Kidney (tissue), 13 donors: ENCODE measurements at regions not wholly inside any gene's neighbourhood (a gene's known extent, or its start where the extent isn't known, plus 50 kb on each side); places are given as distances from the start of the nearest gene placed in this dataset.

Experiments
- DNase-seq, 5 donors: peaks; one replicate each; pipeline ENCODE4 v3.0.0-alpha.2; 2013 to 2020
- FAIRE-seq: peaks from 2 replicates; lab custom pipeline; 2012; peaks lifted over from hg19 to GRCh38; lab: Jason Lieb, UNC
- H3K27ac ChIP-seq, 2 donors: one replicate each; pipeline ENCODE4 v1.7.0; 2013; ENCODE audit warnings: low read depth in 2 of 2, low read length in 2 of 2, inconsistent platforms in 1 of 2
- H3K27me3 ChIP-seq: one replicate; pipeline ENCODE4 v1.7.1; 2013; ENCODE audit warnings: low read length, inconsistent platforms; ENCODE audit not compliant: control insufficient read depth, insufficient read depth
- H3K36me3 ChIP-seq, 3 donors: one replicate each; pipeline versions ENCODE4 v1.7.0 to v1.7.1; 2013; ENCODE audit warnings: low read length in 3 of 3, control low read depth in 1 of 3, inconsistent platforms in 1 of 3; ENCODE audit not compliant: insufficient read depth in 3 of 3, control insufficient read depth in 2 of 3
- H3K4me1 ChIP-seq, 3 donors: one replicate each; pipeline versions ENCODE4 v1.7.0 to v1.7.1; 2013; ENCODE audit warnings: low read length in 3 of 3, inconsistent platforms in 1 of 3, low read depth in 1 of 3; ENCODE audit not compliant: control insufficient read depth in 2 of 3, insufficient read depth in 2 of 3
- H3K4me3 ChIP-seq, 3 donors: one replicate each; pipeline versions ENCODE4 v1.7.0 to v1.8.1; 2013; ENCODE audit warnings: low read length in 3 of 3, control low read depth in 1 of 3, inconsistent platforms in 1 of 3
- H3K9ac ChIP-seq, 3 donors: one replicate each; pipeline versions ENCODE4 v1.7.0 to v1.7.1; 2013; ENCODE audit warnings: low read length in 3 of 3, control low read depth in 1 of 3, inconsistent platforms in 1 of 3
- H3K9me3 ChIP-seq, 3 donors: one replicate each; pipeline versions ENCODE4 v1.7.0 to v1.7.1; 2013; ENCODE audit warnings: low read length in 3 of 3, control low read depth in 1 of 3, inconsistent platforms in 1 of 3; ENCODE audit not compliant: control insufficient read depth in 2 of 3, insufficient read depth in 1 of 3
- intact Hi-C: fragments of 100-400 bp; cut with DNase I; formaldehyde crosslinking; loops from one replicate; pipeline ENCODE4 v1.11.1; 2022
- TF ChIP-seq, protein P1 (sequence below): IDR thresholded peaks from 3 replicates; pipeline ENCODE4 v1.5.1; 2012; ENCODE audit warnings: mild to moderate bottlenecking, moderate library complexity, borderline replicate concordance; ENCODE audit not compliant: insufficient read depth; ENCODE audit errors: extremely low read depth
- donor health status: control.
- donor health status: control.
- donor health status: control.
- donor health status: control.
- donor health status: control.
- donor health status: DM: yes; HTN: yes; CAD: no.
- donor health status: Normal renal cell carcinoma (clear cell type).

DNA sequence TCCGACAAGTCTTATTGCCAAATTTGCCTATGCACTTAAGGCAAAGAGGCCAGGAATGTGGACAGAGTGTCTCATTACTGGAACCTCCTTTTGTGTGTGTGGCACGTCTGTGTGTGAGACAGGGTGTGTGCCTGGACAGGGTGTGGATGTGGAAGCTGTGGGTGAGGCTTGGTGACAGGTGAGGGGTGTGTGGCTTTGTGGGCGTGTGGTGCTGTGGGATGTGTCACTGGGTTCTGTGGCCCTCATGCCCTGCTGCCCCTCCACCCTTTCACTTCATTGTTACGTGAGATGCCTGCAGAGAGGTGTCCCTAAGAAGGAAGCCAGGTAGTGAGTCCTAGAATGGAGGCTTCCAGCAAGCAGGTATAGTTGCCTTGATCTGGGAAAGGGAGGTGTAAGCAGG is 244.0 kb upstream of the CHRNA7 start:
- TF ChIP-seq, protein P1, sequence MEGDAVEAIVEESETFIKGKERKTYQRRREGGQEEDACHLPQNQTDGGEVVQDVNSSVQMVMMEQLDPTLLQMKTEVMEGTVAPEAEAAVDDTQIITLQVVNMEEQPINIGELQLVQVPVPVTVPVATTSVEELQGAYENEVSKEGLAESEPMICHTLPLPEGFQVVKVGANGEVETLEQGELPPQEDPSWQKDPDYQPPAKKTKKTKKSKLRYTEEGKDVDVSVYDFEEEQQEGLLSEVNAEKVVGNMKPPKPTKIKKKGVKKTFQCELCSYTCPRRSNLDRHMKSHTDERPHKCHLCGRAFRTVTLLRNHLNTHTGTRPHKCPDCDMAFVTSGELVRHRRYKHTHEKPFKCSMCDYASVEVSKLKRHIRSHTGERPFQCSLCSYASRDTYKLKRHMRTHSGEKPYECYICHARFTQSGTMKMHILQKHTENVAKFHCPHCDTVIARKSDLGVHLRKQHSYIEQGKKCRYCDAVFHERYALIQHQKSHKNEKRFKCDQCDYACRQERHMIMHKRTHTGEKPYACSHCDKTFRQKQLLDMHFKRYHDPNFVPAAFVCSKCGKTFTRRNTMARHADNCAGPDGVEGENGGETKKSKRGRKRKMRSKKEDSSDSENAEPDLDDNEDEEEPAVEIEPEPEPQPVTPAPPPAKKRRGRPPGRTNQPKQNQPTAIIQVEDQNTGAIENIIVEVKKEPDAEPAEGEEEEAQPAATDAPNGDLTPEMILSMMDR: no peak

DNA sequence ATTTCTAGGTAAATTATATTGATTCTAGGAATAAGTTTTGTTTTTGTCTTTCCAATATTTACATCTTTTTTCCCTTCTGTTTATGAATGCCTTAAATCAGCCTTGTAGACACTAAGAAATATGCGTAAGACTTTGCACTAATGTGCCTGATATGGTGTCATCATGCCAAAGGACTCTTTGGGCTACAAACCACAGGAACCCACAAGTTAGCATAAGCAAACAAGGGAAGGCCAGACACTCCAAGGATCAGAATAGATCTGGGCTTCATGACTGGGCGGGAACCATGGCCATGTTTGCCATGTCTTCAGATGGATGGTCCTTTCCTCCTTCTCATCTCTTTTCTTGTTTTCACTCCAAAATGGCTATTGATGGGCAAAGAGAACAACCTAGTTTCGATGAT is 242.2 kb upstream of the CHRNA7 start:
- DNase-seq (no peak), FAIRE-seq (no peak)
- Histone ChIP-seq H3K9ac (no peak overlapping the region), H3K9me3 (no peaks in the 10 kb centered on the region), H3K27ac (no peak overlapping the region), H3K4me3 (no peak overlapping the region), H3K36me3 (no peaks in the 10 kb centered on the region), H3K27me3 (no peaks in the 10 kb centered on the region), H3K4me1 (no peaks in the 10 kb centered on the region)
- intact Hi-C loops: no loop called here
- TF ChIP-seq, protein P1: no peak

More for the DNA sequence above, 244.0 kb upstream of the CHRNA7 start:
- Histone ChIP-seq H3K4me3 (no peak overlapping the region), H3K9me3 (no peaks in the 10 kb centered on the region), H3K9ac (no peak overlapping the region), H3K36me3 (no peaks in the 10 kb centered on the region), H3K27me3 (no peaks in the 10 kb centered on the region), H3K27ac (no peak overlapping the region), H3K4me1 (no peaks in the 10 kb centered on the region)
- FAIRE-seq (no peak), DNase-seq (no peak)
- intact Hi-C loops: no loop called here

DNA sequence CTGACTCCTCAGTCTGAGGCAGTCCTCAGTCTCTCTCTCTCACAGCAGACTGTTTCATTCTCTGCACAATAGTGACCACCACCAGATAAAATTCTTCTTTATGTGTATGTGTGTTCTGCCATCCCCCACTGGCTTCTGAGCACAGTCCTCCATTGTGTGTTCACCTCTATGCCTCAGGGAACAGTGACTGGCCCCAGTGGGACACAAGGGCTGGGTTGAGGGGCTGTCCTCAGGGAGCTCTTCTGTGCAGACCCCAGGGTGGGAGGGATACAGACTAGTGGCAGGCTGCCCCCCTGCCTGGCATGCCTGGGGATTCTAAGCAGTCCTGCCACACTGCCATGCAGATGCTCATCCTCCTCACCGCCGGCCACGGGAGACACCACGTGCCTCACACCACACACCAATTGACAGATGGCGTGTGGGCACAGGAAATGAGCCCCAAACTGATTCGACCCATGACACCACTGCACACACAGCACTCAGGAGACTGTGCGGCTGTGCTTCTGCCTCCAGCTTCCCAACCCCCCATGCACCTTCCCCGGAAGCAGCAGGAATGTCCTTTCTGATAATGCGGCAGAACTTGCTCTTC is 237.6 kb upstream of the CHRNA7 start:
- Histone ChIP-seq H3K36me3 (no peaks in the 10 kb centered on the region), H3K27ac (no peak overlapping the region), H3K9ac (no peak overlapping the region), H3K4me3 (no peak overlapping the region), H3K27me3 (no peaks in the 10 kb centered on the region), H3K9me3 (no peaks in the 10 kb centered on the region), H3K4me1 (no peaks in the 10 kb centered on the region)
- TF ChIP-seq, protein P1: no peak
- FAIRE-seq: no peak
- DNase-seq: no peak
- intact Hi-C loops: no loop called here

DNA sequence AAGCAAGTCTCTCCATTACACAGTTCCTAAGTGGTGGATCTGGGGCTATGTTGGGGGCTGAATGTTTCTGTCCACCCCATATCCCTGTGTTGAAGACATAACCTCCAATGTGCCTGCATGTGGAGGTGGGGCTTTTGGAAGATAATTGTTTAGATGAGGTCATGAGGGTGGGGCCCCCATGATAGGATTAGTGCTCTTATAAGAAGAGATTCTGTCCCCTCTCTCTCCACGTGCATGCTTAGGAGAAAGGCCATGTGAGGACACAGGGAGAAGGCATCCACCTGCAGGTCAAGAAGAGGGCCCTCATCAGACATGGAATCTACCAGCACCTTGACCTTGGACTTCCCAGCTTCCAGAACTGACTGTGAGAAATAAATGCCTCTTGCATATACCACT is 231.0 kb upstream of the CHRNA7 start:
- no peak for DNase-seq
- Histone ChIP-seq H3K9ac (no peak overlapping the region), H3K9me3 (no peaks in the 10 kb centered on the region), H3K27ac (no peak overlapping the region), H3K4me3 (no peak overlapping the region), H3K27me3 (no peaks in the 10 kb centered on the region), H3K4me1 (no peaks in the 10 kb centered on the region), H3K36me3 (no peaks in the 10 kb centered on the region)
- TF ChIP-seq, protein P1: no peak
- no peak for FAIRE-seq
- intact Hi-C loops: no loop called here
